ENCODE measurements at regions not wholly inside any gene's neighbourhood (a gene's known extent, or its start where the extent isn't known, plus 50 kb on each side); places are given as distances from the start of the nearest gene placed in this dataset.

- no peak for TF ChIP-seq CTCF (IDR thresholded peaks at IDR 0.05; ENCODE audit: low read depth, low read length, poor library complexity, severe bottlenecking)
- TF ChIP-seq EZH2phosphoT487 (IDR thresholded peaks at IDR 0.05; ENCODE audit: borderline replicate concordance, low read length), result no peak
Measured at GRCh38 chr14:34085695-34086094, 134.8 kb upstream of the EGLN3 start.
